ENCODE measurements at regions not wholly inside any gene's neighbourhood (a gene's known extent, or its start where the extent isn't known, plus 50 kb on each side); places are given as distances from the start of the nearest gene placed in this dataset.

DNA sequence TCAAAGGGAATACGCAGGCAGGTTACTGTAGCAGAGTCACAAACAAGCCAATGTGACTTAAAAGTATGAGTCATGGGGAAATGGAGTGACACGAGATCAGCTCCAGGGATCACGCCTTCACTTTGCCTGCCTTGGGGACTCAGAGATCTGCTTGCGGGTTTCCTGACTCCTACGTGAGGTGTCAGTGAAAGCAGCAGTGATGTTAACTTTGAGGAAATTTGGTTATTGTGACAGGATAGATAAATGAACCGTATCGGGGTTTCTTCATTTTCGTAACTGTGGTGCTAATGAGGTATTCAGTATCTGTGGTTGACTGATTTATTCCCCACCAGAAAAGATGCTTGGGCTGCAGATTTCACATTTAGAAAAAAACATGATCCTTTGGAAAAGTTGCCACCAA lies 383.3 kb upstream of the ZFP42 start:
- CTCF ChIA-PET (ENCODE audit: low intra/inter-chr PET ratio, low total read pairs), result no interaction called here
- H3K36me3 ChIP-seq (replicated peaks in 1 of 2; ENCODE audit: control insufficient read depth in 1 of 2, insufficient read depth in 2 of 2, low read length in 2 of 2), result no peaks in the 10 kb centered on the region
- DNase-seq (ENCODE audit: low spot score) (no peak), FAIRE-seq (no peak), ATAC-seq (no peak)
- POLR2A ChIA-PET, result no interaction called here
- intact Hi-C loops (cut with micrococcal nuclease; ENCODE audit: unreplicated experiment), result no loop called here
- H3K27ac ChIP-seq (ENCODE audit: extremely low read length, insufficient read depth, low read length), result no peak overlapping the region
- H3K27me3 ChIP-seq (ENCODE audit: control insufficient read depth in 1 of 2, insufficient read depth in 2 of 2, low read length in 2 of 2), result peaks cover 0 to 7% of the 10 kb centered on the region in 2 experiments; a peak in 1 of 5 replicates
- TF ChIP-seq ISL2 (CRISPR knock-in tag; IDR thresholded peaks at IDR 0.05), result no peak
- no peak for TF ChIP-seq ZNF160 (CRISPR knock-in tag; IDR thresholded peaks at IDR 0.05)
- no peak for TF ChIP-seq ZBTB20 (CRISPR knock-in tag; IDR thresholded peaks at IDR 0.05; ENCODE audit: borderline replicate concordance, low read depth)
- no peaks in the 10 kb centered on the region for H3K79me2 ChIP-seq (ENCODE audit: insufficient read depth, low read length)
- in situ Hi-C loops (cut with HindIII; ENCODE audit: extremely low pct_ligation_motif_present, low pct_unique_long_range_greater_than_20kb), result no loop called here
- no peak overlapping the region for H3K9ac ChIP-seq (ENCODE audit: insufficient read depth, low read depth, low read length)
- H3K4me3 ChIP-seq (replicated peaks in 1 of 3; ENCODE audit: insufficient read depth in 1 of 3, low read depth in 2 of 3, low read length in 3 of 3), result no peak overlapping the region
- H3K9me3 ChIP-seq (ENCODE audit: low read length), result no peaks in the 10 kb centered on the region
- no TSS peak for BruUV-seq (replicated peaks)
- no peaks in the 10 kb centered on the region for H4K20me1 ChIP-seq (ENCODE audit: insufficient read depth, low read length)
- H2AFZ ChIP-seq (ENCODE audit: low read length), result no peak overlapping the region
- no peaks in the 10 kb centered on the region for H3K4me1 ChIP-seq (ENCODE audit: insufficient read depth, low read length)
- WGBS (ENCODE audit: low lambda C conversion rate), result 29% methylated on average over 8 of the region's 8 CpGs
- no peak overlapping the region for H3K4me2 ChIP-seq (ENCODE audit: low read depth, low read length)

DNA sequence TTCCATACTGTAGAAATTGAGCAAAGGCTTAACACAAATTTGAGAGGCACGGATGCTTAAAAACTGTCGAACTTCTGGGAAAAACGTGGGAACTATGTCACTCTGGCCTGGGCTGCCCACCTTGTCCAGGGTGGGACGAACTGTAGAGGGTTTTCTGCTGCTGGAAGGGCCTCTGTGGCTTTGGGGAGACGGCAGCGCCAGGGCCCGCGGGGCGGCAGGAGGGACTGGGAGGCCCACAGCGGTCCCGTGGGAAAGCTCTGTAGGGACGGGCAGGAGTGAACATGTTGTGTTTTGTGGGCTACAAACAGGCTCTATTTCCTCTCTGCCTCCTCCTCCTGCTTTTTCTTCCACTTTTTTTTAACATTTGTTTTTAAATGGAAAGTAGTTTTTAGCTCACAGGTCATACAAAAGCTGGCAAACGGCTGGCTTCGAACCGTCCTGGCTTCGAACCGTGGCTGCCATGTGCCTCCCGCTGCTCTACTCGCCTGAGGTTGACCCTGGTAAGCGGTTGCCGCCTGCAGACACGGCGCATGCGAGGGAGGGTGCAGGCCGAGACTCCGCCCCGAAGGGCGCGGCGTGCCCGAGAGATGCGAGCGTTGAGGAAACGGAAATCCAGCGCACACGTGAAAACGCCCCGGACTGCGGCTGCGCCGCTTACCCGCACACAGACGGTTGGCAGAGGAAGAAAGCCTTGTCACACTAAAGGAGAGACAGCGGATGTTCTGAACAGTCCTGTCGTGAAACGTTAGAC lies 382.3 kb upstream of the ZFP42 start:
- POLR2A ChIA-PET, result no interaction called here
- Histone ChIP-seq H3K27me3 (ENCODE audit: control insufficient read depth in 1 of 2, insufficient read depth in 2 of 2, low read length in 2 of 2) (peaks cover 0 to 7% of the 10 kb centered on the region in 2 experiments; a peak in 1 of 5 replicates), H3K9me3 (ENCODE audit: low read length) (no peaks in the 10 kb centered on the region), H3K9ac (ENCODE audit: insufficient read depth, low read depth, low read length) (no peak overlapping the region), H3K27ac (ENCODE audit: extremely low read length, insufficient read depth, low read length) (no peak overlapping the region), H3K4me2 (ENCODE audit: low read depth, low read length) (no peak overlapping the region), H3K36me3 (replicated peaks in 1 of 2; ENCODE audit: control insufficient read depth in 1 of 2, insufficient read depth in 2 of 2, low read length in 2 of 2) (no peaks in the 10 kb centered on the region), H3K4me3 (replicated peaks in 1 of 3; ENCODE audit: insufficient read depth in 1 of 3, low read depth in 2 of 3, low read length in 3 of 3) (no peak overlapping the region), H4K20me1 (ENCODE audit: insufficient read depth, low read length) (no peaks in the 10 kb centered on the region), H3K79me2 (ENCODE audit: insufficient read depth, low read length) (no peaks in the 10 kb centered on the region), H3K4me1 (ENCODE audit: insufficient read depth, low read length) (no peaks in the 10 kb centered on the region), H2AFZ (ENCODE audit: low read length) (no peak overlapping the region)
- ATAC-seq (no peak), DNase-seq (ENCODE audit: low spot score) (no peak), FAIRE-seq (no peak)
- BruUV-seq (replicated peaks), result no TSS peak
- 69% methylated on average over 46 of the region's 46 CpGs for WGBS (ENCODE audit: low lambda C conversion rate)
- intact Hi-C loops (cut with micrococcal nuclease; ENCODE audit: unreplicated experiment), result no loop called here
- in situ Hi-C loops (cut with HindIII; ENCODE audit: extremely low pct_ligation_motif_present, low pct_unique_long_range_greater_than_20kb), result no loop called here
- CTCF ChIA-PET (ENCODE audit: low intra/inter-chr PET ratio, low total read pairs), result no interaction called here
- no peak for TF ChIP-seq TOE1 (CRISPR knock-in tag; IDR thresholded peaks at IDR 0.05)
- TF ChIP-seq MEIS1 (CRISPR knock-in tag; IDR thresholded peaks at IDR 0.05; ENCODE audit: borderline replicate concordance), result no peak
- no peak for TF ChIP-seq NFKB2 (CRISPR knock-in tag; IDR thresholded peaks at IDR 0.05; ENCODE audit: borderline replicate concordance)
- TF ChIP-seq ZNF263 (CRISPR knock-in tag; IDR thresholded peaks at IDR 0.05), result no peak
- no peak for TF ChIP-seq NR2F2 (IDR thresholded peaks at IDR 0.05; ENCODE audit: borderline replicate concordance, low read depth)
- TF ChIP-seq ELF4 (CRISPR knock-in tag; IDR thresholded peaks at IDR 0.05; ENCODE audit: borderline replicate concordance), result no peak
- no peak for TF ChIP-seq MZF1 (CRISPR knock-in tag; IDR thresholded peaks at IDR 0.05; ENCODE audit: borderline replicate concordance)
- no peak for TF ChIP-seq ZNF451 (CRISPR knock-in tag; IDR thresholded peaks at IDR 0.05)
- no peak for TF ChIP-seq GTF3A (CRISPR knock-in tag; conservative IDR thresholded peaks at IDR 0.05)
- TF ChIP-seq, protein P1, sequence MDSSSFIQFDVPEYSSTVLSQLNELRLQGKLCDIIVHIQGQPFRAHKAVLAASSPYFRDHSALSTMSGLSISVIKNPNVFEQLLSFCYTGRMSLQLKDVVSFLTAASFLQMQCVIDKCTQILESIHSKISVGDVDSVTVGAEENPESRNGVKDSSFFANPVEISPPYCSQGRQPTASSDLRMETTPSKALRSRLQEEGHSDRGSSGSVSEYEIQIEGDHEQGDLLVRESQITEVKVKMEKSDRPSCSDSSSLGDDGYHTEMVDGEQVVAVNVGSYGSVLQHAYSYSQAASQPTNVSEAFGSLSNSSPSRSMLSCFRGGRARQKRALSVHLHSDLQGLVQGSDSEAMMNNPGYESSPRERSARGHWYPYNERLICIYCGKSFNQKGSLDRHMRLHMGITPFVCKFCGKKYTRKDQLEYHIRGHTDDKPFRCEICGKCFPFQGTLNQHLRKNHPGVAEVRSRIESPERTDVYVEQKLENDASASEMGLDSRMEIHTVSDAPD (CRISPR knock-in tag; IDR thresholded peaks at IDR 0.05), result no peak
- TF ChIP-seq ZNF768 (CRISPR knock-in tag; IDR thresholded peaks at IDR 0.05), result no peak
- TF ChIP-seq, protein P2, sequence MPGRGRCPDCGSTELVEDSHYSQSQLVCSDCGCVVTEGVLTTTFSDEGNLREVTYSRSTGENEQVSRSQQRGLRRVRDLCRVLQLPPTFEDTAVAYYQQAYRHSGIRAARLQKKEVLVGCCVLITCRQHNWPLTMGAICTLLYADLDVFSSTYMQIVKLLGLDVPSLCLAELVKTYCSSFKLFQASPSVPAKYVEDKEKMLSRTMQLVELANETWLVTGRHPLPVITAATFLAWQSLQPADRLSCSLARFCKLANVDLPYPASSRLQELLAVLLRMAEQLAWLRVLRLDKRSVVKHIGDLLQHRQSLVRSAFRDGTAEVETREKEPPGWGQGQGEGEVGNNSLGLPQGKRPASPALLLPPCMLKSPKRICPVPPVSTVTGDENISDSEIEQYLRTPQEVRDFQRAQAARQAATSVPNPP (CRISPR knock-in tag; IDR thresholded peaks at IDR 0.05), result no peak
- no peak for TF ChIP-seq ZNF441 (CRISPR knock-in tag; IDR thresholded peaks at IDR 0.05; ENCODE audit: borderline replicate concordance)
- TF ChIP-seq ZNF737 (CRISPR knock-in tag; IDR thresholded peaks at IDR 0.05; ENCODE audit: borderline replicate concordance), result no peak
